SK-N-MC (cell line): ENCODE measurements at regions not wholly inside any gene's neighbourhood (a gene's known extent, or its start where the extent isn't known, plus 50 kb on each side); places are given as distances from the start of the nearest gene placed in this dataset.

Experiments
- EZH2 ChIP-seq: fragments of 200-600 bp; sonication (generic); IDR thresholded peaks from one replicate; pipeline ENCODE4 v1.6.1; 2017; ENCODE audit warnings: antibody characterized with exemption
- FOXP2 ChIP-seq: optimal IDR thresholded peaks from 2 replicates; pipeline ENCODE3; 2011; ENCODE audit warnings: mild to moderate bottlenecking, moderate library complexity; ENCODE audit not compliant: insufficient read depth; ENCODE audit errors: extremely low read length, control extremely low read depth
- POLR2AphosphoS5 ChIP-seq: IDR thresholded peaks from 2 replicates; pipeline ENCODE4 v1.6.1; 2012; ENCODE audit warnings: mild to moderate bottlenecking, low read depth, low read length, borderline replicate concordance

DNA sequence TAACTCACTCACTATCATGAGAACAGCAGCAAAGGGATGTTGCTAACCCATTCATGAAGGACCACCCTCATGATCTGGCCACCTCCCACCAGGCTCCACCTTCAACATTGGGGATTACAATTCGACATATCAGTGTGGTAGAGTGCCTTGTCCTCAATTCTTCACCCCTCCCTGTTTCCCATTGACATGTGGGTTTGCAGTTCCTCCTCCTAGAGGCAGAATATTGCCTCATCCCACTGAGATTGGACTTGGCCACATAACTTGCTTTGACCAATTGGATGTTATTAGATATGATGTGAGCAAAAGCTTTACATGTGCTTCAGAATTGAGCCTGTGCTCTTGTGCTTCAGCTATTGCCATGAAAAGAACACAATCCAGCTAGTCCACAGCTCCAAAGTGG is 217.0 kb upstream of the CXCR4 start:
- no peak for TF ChIP-seq POLR2AphosphoS5
- TF ChIP-seq EZH2: no peak
- TF ChIP-seq FOXP2: no peak
